Astrocyte (in vitro differentiated cells and primary cell): ENCODE measurements at regions not wholly inside any gene's neighbourhood (a gene's known extent, or its start where the extent isn't known, plus 50 kb on each side); places are given as distances from the start of the nearest gene placed in this dataset.
"Not testable (repeated sequence)": the region's sequence is repeated elsewhere in the genome, so short reads cannot be mapped to it uniquely, and the experiment has no call there.

Experiments used
- DNase-seq: peaks from one replicate; pipeline ENCODE4 v3.0.0-alpha.2; 2010; ENCODE audit warnings: low read depth
- FAIRE-seq: peaks from 2 replicates; lab custom pipeline; 2011; peaks lifted over from hg19 to GRCh38; lab: Jason Lieb, UNC
- H2AFZ ChIP-seq: 2 replicates; pipeline ENCODE4 v1.6.0; 2012; ENCODE audit warnings: low read depth, low read length, inconsistent platforms
- H3K27ac ChIP-seq: 2 replicates; pipeline ENCODE4 v1.5.1; 2011; ENCODE audit warnings: low read depth, low read length, inconsistent platforms
- H3K27me3 ChIP-seq: 2 replicates; pipeline ENCODE4 v1.6.0; 2011; ENCODE audit warnings: low read length, inconsistent platforms; ENCODE audit not compliant: insufficient read depth
- H3K36me3 ChIP-seq: 2 replicates; pipeline ENCODE4 v1.5.1; 2011; ENCODE audit warnings: low read length, inconsistent platforms; ENCODE audit not compliant: insufficient read depth
- H3K4me1 ChIP-seq: 2 replicates; pipeline ENCODE4 v1.5.1; 2011; ENCODE audit warnings: low read length, inconsistent platforms; ENCODE audit not compliant: insufficient read depth
- H3K4me2 ChIP-seq: 2 replicates; pipeline ENCODE4 v1.6.0; 2012; ENCODE audit warnings: low read length, inconsistent platforms
- H3K4me3 ChIP-seq: 2 replicates; pipeline ENCODE4 v1.5.1; 2011; ENCODE audit warnings: low read depth, mild to moderate bottlenecking, low read length, inconsistent platforms; ENCODE audit not compliant: insufficient read depth
- H3K79me2 ChIP-seq: 2 replicates; pipeline ENCODE4 v1.6.0; 2012; ENCODE audit warnings: mild to moderate bottlenecking, low read length, inconsistent platforms; ENCODE audit not compliant: insufficient read depth
- H3K9ac ChIP-seq: 2 replicates; pipeline ENCODE4 v1.6.0; 2012; ENCODE audit warnings: mild to moderate bottlenecking, low read length, inconsistent platforms
- H3K9me3 ChIP-seq: 2 replicates; pipeline ENCODE4 v1.5.1; 2012; ENCODE audit warnings: low read depth, mild to moderate bottlenecking, low read length, inconsistent platforms; ENCODE audit not compliant: insufficient read depth
- H4K20me1 ChIP-seq: 2 replicates; pipeline ENCODE4 v1.6.0; 2012; ENCODE audit warnings: low read length, inconsistent platforms; ENCODE audit not compliant: insufficient read depth
- H3K27ac Mint-ChIP-seq: one replicate; pipeline ENCODE4 v1.8.0; 2021; ENCODE audit warnings: mild to moderate bottlenecking, mixed read lengths; ENCODE audit not compliant: unreplicated experiment
- H3K27me3 Mint-ChIP-seq: one replicate; pipeline ENCODE4 v1.8.0; 2021; ENCODE audit warnings: low read depth, mixed read lengths; ENCODE audit not compliant: unreplicated experiment
- H3K36me3 Mint-ChIP-seq: one replicate; pipeline ENCODE4 v1.8.0; 2021; ENCODE audit warnings: low read depth, mixed read lengths; ENCODE audit not compliant: unreplicated experiment
- H3K4me1 Mint-ChIP-seq: one replicate; pipeline ENCODE4 v1.8.0; 2021; ENCODE audit warnings: low read depth, mixed read lengths; ENCODE audit not compliant: unreplicated experiment
- H3K4me3 Mint-ChIP-seq: one replicate; pipeline ENCODE4 v1.8.0; 2021; ENCODE audit warnings: mild to moderate bottlenecking, moderate library complexity, mixed read lengths; ENCODE audit not compliant: unreplicated experiment
- H3K9me3 Mint-ChIP-seq: one replicate; pipeline ENCODE4 v1.8.0; 2021; ENCODE audit warnings: mild to moderate bottlenecking, mixed read lengths; ENCODE audit not compliant: unreplicated experiment
- EZH2 ChIP-seq: IDR thresholded peaks from 2 replicates; pipeline ENCODE4 v1.6.1; 2012; ENCODE audit warnings: mild to moderate bottlenecking, low read length, inconsistent platforms; ENCODE audit not compliant: insufficient read depth
- TF ChIP-seq, protein P1 (sequence below): IDR thresholded peaks from 2 replicates; pipeline ENCODE4 v1.5.1; 2011; ENCODE audit warnings: low read depth, mild to moderate bottlenecking, inconsistent platforms, low read length, moderate library complexity; ENCODE audit not compliant: insufficient read depth

DNA sequence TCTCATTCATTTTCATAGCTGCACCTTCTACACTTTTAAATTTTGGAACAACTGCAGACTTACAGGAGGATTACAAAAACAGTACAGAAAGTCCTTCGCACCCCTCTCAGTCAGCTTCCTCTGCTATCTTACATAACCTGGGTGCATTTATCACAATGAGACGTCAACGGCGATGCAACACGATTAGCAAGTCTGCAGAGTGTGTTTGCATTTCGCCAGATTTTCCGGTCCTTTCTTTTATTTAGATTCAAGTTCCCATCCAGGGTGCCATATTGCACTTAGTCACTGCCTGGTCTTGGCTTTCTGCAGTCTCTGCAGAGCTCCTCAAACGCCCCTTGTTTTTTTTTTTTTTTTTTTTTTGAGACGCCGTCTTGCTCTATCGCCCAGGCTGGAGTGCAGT is 85.9 kb downstream of the ASMT start:
- Histone ChIP-seq H3K4me3 (no peak overlapping the region), H3K9ac (no peak overlapping the region), H3K36me3 (no peaks in the 10 kb centered on the region), H3K4me1 (no peaks in the 10 kb centered on the region), H3K27ac (no peak overlapping the region), H3K9me3 (peaks cover 2% of the 10 kb centered on the region), H2AFZ (no peak overlapping the region), H3K4me2 (no peak overlapping the region), H3K79me2 (no peaks in the 10 kb centered on the region), H3K27me3 (no peaks in the 10 kb centered on the region), H4K20me1 (no peaks in the 10 kb centered on the region)
- H3K36me3 Mint-ChIP-seq, result no peaks in the 10 kb centered on the region
- H3K4me1 Mint-ChIP-seq, result no peaks in the 10 kb centered on the region
- DNase-seq (no peak), FAIRE-seq (no peak)
- H3K9me3 Mint-ChIP-seq, result peaks cover 16% of the 10 kb centered on the region
- no peak overlapping the region for H3K27ac Mint-ChIP-seq
- H3K4me3 Mint-ChIP-seq, result no peak overlapping the region
- H3K27me3 Mint-ChIP-seq, result no peaks in the 10 kb centered on the region
- TF ChIP-seq, protein P1, sequence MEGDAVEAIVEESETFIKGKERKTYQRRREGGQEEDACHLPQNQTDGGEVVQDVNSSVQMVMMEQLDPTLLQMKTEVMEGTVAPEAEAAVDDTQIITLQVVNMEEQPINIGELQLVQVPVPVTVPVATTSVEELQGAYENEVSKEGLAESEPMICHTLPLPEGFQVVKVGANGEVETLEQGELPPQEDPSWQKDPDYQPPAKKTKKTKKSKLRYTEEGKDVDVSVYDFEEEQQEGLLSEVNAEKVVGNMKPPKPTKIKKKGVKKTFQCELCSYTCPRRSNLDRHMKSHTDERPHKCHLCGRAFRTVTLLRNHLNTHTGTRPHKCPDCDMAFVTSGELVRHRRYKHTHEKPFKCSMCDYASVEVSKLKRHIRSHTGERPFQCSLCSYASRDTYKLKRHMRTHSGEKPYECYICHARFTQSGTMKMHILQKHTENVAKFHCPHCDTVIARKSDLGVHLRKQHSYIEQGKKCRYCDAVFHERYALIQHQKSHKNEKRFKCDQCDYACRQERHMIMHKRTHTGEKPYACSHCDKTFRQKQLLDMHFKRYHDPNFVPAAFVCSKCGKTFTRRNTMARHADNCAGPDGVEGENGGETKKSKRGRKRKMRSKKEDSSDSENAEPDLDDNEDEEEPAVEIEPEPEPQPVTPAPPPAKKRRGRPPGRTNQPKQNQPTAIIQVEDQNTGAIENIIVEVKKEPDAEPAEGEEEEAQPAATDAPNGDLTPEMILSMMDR, result no peak
- TF ChIP-seq EZH2, result no peak

DNA sequence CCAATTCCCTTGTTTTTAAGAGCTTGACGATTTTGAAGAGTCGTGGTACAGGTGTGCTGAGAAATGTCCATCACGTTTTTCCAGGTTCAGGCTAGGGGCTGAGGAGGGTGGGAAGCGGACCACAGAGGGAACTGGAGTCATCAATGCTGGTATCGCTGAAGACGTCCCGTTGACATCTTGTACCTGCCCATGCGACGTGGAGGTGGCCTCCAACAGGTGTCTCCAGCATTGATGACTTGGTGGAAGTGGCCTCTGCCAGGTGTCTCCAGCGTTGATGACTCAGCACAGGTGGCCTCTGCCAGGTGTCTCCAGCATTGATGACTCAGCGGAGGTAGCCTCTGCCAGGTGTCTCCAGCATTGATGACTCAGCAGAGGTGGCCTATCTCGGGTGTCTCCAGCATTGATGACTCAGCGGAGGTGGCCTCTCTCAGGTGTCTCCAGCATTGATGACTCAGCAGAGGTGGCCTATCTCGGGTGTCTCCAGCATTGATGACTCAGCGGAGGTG is 86.6 kb downstream of the ASMT start:
- H3K36me3 Mint-ChIP-seq, H3K9ac ChIP-seq, H3K27me3 ChIP-seq, H3K36me3 ChIP-seq, H3K4me3 ChIP-seq, H3K27me3 Mint-ChIP-seq, H4K20me1 ChIP-seq, H3K79me2 ChIP-seq, H3K27ac ChIP-seq, FAIRE-seq, H3K4me1 ChIP-seq, H3K4me3 Mint-ChIP-seq, DNase-seq, H3K9me3 ChIP-seq, H2AFZ ChIP-seq, H3K4me2 ChIP-seq, H3K4me1 Mint-ChIP-seq, H3K27ac Mint-ChIP-seq: not testable (repeated sequence)
- H3K9me3 Mint-ChIP-seq, result peaks cover 11% of the 10 kb centered on the region

DNA sequence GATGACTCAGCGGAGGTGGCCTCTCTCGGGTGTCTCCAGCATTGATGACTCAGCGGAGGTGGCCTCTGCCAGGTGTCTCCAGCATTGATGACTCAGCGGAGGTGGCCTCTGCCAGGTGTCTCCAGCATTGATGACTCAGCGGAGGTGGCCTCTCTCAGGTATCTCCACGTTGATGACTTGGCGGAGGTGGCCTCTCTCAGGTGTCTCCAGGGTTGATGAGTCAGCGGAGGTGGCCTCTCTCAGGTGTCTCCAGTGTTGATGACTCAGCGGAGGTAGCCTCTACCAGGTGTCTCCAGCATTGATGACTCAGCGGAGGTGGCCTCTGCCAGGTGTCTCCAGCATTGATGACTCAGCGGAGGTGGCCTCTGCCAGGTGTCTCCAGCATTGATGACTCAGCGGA is 87.3 kb downstream of the ASMT start:
- H3K79me2 ChIP-seq, FAIRE-seq, H2AFZ ChIP-seq, H3K36me3 Mint-ChIP-seq, H3K36me3 ChIP-seq, H4K20me1 ChIP-seq, H3K4me2 ChIP-seq, DNase-seq, H3K27ac Mint-ChIP-seq, H3K27ac ChIP-seq, H3K4me3 ChIP-seq, H3K27me3 Mint-ChIP-seq, H3K4me1 Mint-ChIP-seq, H3K9ac ChIP-seq, H3K4me1 ChIP-seq, H3K4me3 Mint-ChIP-seq, H3K27me3 ChIP-seq, H3K9me3 ChIP-seq: not testable (repeated sequence)
- H3K9me3 Mint-ChIP-seq, result peaks cover 10% of the 10 kb centered on the region

DNA sequence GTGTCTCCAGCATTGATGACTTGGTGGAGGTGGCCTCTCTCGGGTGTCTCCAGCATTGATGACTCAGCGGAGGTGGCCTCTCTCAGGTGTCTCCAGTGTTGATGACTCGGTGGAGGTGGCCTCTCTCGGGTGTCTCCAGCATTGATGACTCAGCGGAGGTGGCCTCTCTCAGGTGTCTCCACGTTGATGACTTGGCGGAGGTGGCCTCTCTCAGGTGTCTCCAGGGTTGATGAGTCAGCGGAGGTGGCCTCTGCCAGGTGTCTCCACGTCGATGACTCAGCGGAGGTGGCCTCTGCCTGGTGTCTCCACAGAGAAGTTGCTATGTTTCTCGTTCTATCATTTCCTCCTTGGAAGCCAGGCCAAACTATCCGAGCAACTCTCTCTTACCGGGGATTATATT is 87.7 kb downstream of the ASMT start:
- not testable (repeated sequence) for FAIRE-seq, H3K4me2 ChIP-seq, H3K79me2 ChIP-seq, H3K27ac ChIP-seq, H3K27me3 Mint-ChIP-seq, H3K27me3 ChIP-seq, H3K4me1 Mint-ChIP-seq, H3K27ac Mint-ChIP-seq, H3K36me3 Mint-ChIP-seq, H3K4me3 ChIP-seq, H3K9ac ChIP-seq, H3K4me3 Mint-ChIP-seq, H3K36me3 ChIP-seq, H3K9me3 ChIP-seq, H2AFZ ChIP-seq, H3K4me1 ChIP-seq, DNase-seq, H4K20me1 ChIP-seq
- peaks cover 10% of the 10 kb centered on the region for H3K9me3 Mint-ChIP-seq

DNA sequence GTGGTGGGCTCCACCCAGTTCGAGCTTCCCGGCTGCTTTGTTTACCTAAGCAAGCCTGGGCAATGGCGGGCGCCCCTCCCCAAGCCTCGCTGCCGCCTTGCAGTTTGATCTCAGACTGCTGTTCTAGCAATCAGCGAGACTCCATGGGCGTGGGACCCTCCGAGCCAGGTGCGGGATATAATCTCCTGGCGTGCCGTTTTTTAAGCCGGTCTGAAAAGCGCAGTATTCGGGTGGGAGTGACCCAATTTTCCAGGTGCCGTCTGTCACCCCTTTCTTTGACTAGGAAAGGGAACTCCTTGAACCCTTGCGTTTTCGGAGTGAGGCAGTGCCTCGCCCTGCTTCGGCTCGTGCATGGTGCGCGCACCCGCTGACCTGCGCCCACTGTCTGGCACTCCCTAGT is 94.4 kb downstream of the ASMT start:
- not testable (repeated sequence) for H3K79me2 ChIP-seq, H3K9me3 ChIP-seq, DNase-seq, H3K27me3 Mint-ChIP-seq, H3K27me3 ChIP-seq, FAIRE-seq, H3K27ac ChIP-seq, H3K27ac Mint-ChIP-seq, H3K4me1 Mint-ChIP-seq, H3K4me1 ChIP-seq, H3K9ac ChIP-seq, H3K36me3 Mint-ChIP-seq, H3K4me2 ChIP-seq, H2AFZ ChIP-seq, H3K4me3 Mint-ChIP-seq, H3K4me3 ChIP-seq, H3K36me3 ChIP-seq, H4K20me1 ChIP-seq, H3K9me3 Mint-ChIP-seq
